CD4-positive, alpha-beta T cell (primary cell): ENCODE measurements at regions not wholly inside any gene's neighbourhood (a gene's known extent, or its start where the extent isn't known, plus 50 kb on each side); places are given as distances from the start of the nearest gene placed in this dataset.

Source experiments
- ATAC-seq: fragments of 200-7000 bp; cut with Tn5 transposase; one replicate; pipeline ENCODE4 v1.10.0; 2022; ENCODE audit warnings: mild to moderate bottlenecking; ENCODE audit not compliant: poor library complexity
- CTCF ChIA-PET: fragments of 350-600 bp; sonication (Branson Sonifier 250); formaldehyde crosslinking; loops from one replicate; lab custom pipeline; 2021; ENCODE audit warnings: antibody characterized with exemption, inconsistent platforms; lab: Charles Lee
- POLR2A ChIA-PET: fragments of 350-600 bp; sonication (Branson Sonifier 250); formaldehyde crosslinking; loops from one replicate; lab custom pipeline; 2021; ENCODE audit warnings: antibody characterized with exemption, inconsistent platforms; lab: Charles Lee
- DNase-seq, 14 experiments: peaks; one replicate each; pipeline ENCODE4 v3.0.0-alpha.2; 2013 to 2020; ENCODE audit warnings: mixed read lengths in 2 of 14
- H3K27ac ChIP-seq, 2 donors: one replicate each; pipeline versions ENCODE4 v1.5.1 to v1.7.0; 2013; ENCODE audit warnings: low read length in 2 of 2, low read depth in 1 of 2, mild to moderate bottlenecking in 1 of 2
- H3K27me3 ChIP-seq, 2 experiments: 1 replicate in 1 of 2; 2 replicates in 1 of 2; pipeline versions ENCODE4 v1.6.1 to v1.7.0; 2013; ENCODE audit warnings: low read length in 2 of 2, control low read depth in 1 of 2, mild to moderate bottlenecking in 1 of 2, moderate library complexity in 1 of 2; ENCODE audit not compliant: insufficient read depth in 2 of 2, control insufficient read depth in 1 of 2
- H3K36me3 ChIP-seq: one replicate; pipeline ENCODE4 v1.6.1; 2013; ENCODE audit warnings: low read length, control low read depth; ENCODE audit not compliant: insufficient read depth
- H3K4me1 ChIP-seq: one replicate; pipeline ENCODE4 v1.6.1; 2013; ENCODE audit warnings: low read length, control low read depth; ENCODE audit not compliant: insufficient read depth
- H3K4me3 ChIP-seq: one replicate; pipeline ENCODE4 v1.5.1; 2013; ENCODE audit warnings: mild to moderate bottlenecking, low read length, moderate library complexity
- H3K9me3 ChIP-seq, 2 experiments: 1 replicate in 1 of 2; 2 replicates in 1 of 2; pipeline versions ENCODE4 v1.6.1 to v1.7.0; 2013; ENCODE audit warnings: low read length in 2 of 2, mild to moderate bottlenecking in 2 of 2, control low read depth in 1 of 2, moderate library complexity in 1 of 2; ENCODE audit not compliant: control insufficient read depth in 1 of 2, insufficient read depth in 1 of 2
- H3K27ac Mint-ChIP-seq: one replicate; pipeline ENCODE4 v1.8.0; 2020; ENCODE audit warnings: mixed read lengths
- H3K27me3 Mint-ChIP-seq: one replicate; pipeline ENCODE4 v1.8.0; 2021; ENCODE audit warnings: mixed read lengths
- H3K36me3 Mint-ChIP-seq: one replicate; pipeline ENCODE4 v1.8.0; 2021; ENCODE audit warnings: low read depth, mixed read lengths
- H3K4me1 Mint-ChIP-seq: one replicate; pipeline ENCODE4 v1.8.0; 2021; ENCODE audit warnings: low read depth, mixed read lengths
- H3K4me3 Mint-ChIP-seq: one replicate; pipeline ENCODE4 v1.8.0; 2020; ENCODE audit warnings: mild to moderate bottlenecking, mixed read lengths
- H3K9me3 Mint-ChIP-seq: one replicate; pipeline ENCODE4 v1.8.0; 2020; ENCODE audit warnings: mixed read lengths
- intact Hi-C, 2 experiments: fragments of 100-400 bp; cut with DNase I in 1 of 2; cut with micrococcal nuclease in 1 of 2; formaldehyde crosslinking; loops; one replicate each; pipeline versions ENCODE4 v1.15.1 to v1.9.0; 2023 to 2025; cut with DNase I, micrococcal nuclease
- TF ChIP-seq, protein P1 (sequence below): fragments of 200-600 bp; IDR thresholded peaks from one replicate; pipeline ENCODE4 v1.8.0; 2022; ENCODE audit warnings: antibody characterized with exemption, mild to moderate bottlenecking

DNA sequence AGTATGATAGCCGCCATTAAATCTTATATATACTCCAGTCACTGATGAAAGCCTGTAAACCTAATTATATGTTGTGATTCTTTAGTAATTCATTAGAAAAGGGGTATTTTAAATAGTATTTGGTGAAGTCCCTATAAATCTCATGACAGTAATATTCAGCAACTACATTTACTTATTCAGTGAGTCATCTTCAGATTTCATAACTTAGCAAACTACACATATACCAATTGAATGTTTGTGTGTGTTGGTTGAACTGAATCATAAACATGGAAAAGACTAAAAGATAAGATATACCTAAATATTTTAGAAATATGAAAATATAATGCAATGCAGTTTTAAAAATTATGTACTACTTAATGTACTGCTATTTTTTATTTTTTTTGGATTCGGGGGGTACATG lies 1050.4 kb downstream of the MAT2B start:
- Histone ChIP-seq H3K9me3 (peaks cover 0 to 3% of the 10 kb centered on the region in 2 experiments), H3K27me3 (no peaks in the 10 kb centered on the region), H3K4me1 (no peaks in the 10 kb centered on the region), H3K36me3 (no peaks in the 10 kb centered on the region), H3K27ac (no peak overlapping the region), H3K4me3 (no peak overlapping the region)
- Mint-ChIP-seq H3K4me3 (no peak overlapping the region), H3K27ac (no peak overlapping the region), H3K9me3 (peaks cover 3% of the 10 kb centered on the region), H3K27me3 (no peaks in the 10 kb centered on the region), H3K4me1 (no peaks in the 10 kb centered on the region), H3K36me3 (no peaks in the 10 kb centered on the region)
- TF ChIP-seq, protein P1, sequence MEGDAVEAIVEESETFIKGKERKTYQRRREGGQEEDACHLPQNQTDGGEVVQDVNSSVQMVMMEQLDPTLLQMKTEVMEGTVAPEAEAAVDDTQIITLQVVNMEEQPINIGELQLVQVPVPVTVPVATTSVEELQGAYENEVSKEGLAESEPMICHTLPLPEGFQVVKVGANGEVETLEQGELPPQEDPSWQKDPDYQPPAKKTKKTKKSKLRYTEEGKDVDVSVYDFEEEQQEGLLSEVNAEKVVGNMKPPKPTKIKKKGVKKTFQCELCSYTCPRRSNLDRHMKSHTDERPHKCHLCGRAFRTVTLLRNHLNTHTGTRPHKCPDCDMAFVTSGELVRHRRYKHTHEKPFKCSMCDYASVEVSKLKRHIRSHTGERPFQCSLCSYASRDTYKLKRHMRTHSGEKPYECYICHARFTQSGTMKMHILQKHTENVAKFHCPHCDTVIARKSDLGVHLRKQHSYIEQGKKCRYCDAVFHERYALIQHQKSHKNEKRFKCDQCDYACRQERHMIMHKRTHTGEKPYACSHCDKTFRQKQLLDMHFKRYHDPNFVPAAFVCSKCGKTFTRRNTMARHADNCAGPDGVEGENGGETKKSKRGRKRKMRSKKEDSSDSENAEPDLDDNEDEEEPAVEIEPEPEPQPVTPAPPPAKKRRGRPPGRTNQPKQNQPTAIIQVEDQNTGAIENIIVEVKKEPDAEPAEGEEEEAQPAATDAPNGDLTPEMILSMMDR, result no peak
- CTCF ChIA-PET, result no interaction called here
- ATAC-seq (no peak), DNase-seq (no peak)
- intact Hi-C loops, result no loop called here
- POLR2A ChIA-PET, result no interaction called here

DNA sequence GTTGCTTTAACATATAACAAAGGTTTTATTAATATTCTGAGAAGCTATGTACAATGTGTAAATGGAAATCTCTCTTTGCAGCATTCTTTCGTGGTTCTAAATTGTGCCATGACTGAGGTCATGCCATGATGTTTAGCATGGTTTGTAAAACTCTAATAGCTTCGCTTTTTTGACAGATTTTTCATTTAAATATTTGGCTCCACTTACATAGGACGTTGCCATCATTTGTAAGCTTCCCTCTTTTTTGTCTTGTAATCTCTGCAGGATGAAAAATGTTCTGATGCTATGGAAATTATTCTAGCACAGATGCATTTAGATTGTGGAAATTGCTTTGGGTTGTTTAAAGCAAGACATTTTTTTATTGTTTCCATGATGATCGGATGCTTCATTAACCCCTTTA lies 1054.8 kb downstream of the MAT2B start:
- no peaks in the 10 kb centered on the region for H3K4me1 Mint-ChIP-seq
- H3K27ac Mint-ChIP-seq, result no peak overlapping the region
- H3K4me1 ChIP-seq, result no peaks in the 10 kb centered on the region
- H3K36me3 Mint-ChIP-seq, result no peaks in the 10 kb centered on the region
- POLR2A ChIA-PET, result no interaction called here
- H3K4me3 ChIP-seq, result no peak overlapping the region
- peaks cover 7% of the 10 kb centered on the region for H3K9me3 Mint-ChIP-seq
- ATAC-seq, result no peak
- no peaks in the 10 kb centered on the region for H3K27me3 Mint-ChIP-seq
- H3K9me3 ChIP-seq, result peaks cover 0 to 3% of the 10 kb centered on the region in 2 experiments
- H3K36me3 ChIP-seq, result no peaks in the 10 kb centered on the region
- intact Hi-C loops, result no loop called here
- H3K27me3 ChIP-seq, result no peaks in the 10 kb centered on the region
- TF ChIP-seq, protein P1, result no peak
- no peak overlapping the region for H3K4me3 Mint-ChIP-seq
- H3K27ac ChIP-seq, result no peak overlapping the region
- DNase-seq, result no peak
- CTCF ChIA-PET, result no interaction called here

DNA sequence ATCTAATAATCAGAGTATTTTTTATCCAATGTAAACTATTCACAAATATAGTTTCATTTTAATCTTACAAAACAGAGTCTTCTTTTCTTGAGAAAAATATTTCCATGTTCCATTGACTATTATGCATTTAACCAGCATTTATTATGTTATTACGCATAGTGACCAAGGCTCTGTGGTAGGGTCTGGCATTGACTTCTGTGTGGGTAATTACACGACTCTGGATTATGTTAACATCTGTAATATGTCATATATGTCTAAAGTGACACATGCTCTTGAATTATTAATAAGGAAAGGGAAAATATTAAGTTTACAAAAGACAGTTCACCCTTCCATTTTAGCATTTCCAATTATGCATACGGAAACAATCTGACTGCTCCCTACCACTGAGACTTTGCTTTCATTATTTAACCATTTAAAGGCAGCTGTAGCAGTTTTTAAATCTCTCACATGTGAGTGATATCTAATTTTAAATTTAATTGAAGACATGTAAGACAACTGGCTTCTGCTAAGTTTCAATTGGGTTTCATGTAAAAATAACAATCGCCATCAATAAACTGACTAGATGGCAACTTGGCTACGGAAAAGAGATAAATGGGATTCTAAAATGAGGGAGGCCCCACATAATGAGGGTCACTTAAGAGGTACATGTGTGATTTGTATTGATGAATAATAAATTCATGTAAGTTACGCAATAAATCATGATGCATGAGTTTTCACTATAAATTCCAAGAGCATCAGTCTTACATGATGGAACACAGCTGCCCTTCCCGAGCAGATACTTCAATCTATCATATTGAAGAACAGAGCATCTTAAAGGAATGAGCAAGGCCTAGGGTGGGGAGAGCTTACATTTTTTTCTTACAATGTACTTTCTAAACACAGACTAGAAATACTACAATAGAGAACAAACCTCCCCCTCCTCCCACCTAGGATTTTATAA lies 1056.8 kb downstream of the MAT2B start:
- Histone ChIP-seq H3K27ac (no peak overlapping the region), H3K4me3 (no peak overlapping the region), H3K36me3 (no peaks in the 10 kb centered on the region), H3K4me1 (no peaks in the 10 kb centered on the region), H3K27me3 (no peaks in the 10 kb centered on the region), H3K9me3 (peaks cover 0 to 3% of the 10 kb centered on the region in 2 experiments)
- Mint-ChIP-seq H3K4me1 (no peaks in the 10 kb centered on the region), H3K4me3 (no peak overlapping the region), H3K27me3 (no peaks in the 10 kb centered on the region), H3K27ac (no peak overlapping the region), H3K36me3 (no peaks in the 10 kb centered on the region), H3K9me3 (peaks cover 4% of the 10 kb centered on the region)
- TF ChIP-seq, protein P1, result no peak
- no peak for DNase-seq
- CTCF ChIA-PET, result no interaction called here
- intact Hi-C loops, result no loop called here
- POLR2A ChIA-PET, result no interaction called here
- ATAC-seq, result no peak
